Retina (tissue), 1 donor: ENCODE measurements at regions not wholly inside any gene's neighbourhood (a gene's known extent, or its start where the extent isn't known, plus 50 kb on each side); places are given as distances from the start of the nearest gene placed in this dataset.

Experiments
- DNase-seq: peaks from one replicate; pipeline ENCODE4 v3.0.0-alpha.2; 2016

GRCh38 chr4:54497947-54498346 lies 159.8 kb upstream of the KIT start:
- no peak for DNase-seq

DNA sequence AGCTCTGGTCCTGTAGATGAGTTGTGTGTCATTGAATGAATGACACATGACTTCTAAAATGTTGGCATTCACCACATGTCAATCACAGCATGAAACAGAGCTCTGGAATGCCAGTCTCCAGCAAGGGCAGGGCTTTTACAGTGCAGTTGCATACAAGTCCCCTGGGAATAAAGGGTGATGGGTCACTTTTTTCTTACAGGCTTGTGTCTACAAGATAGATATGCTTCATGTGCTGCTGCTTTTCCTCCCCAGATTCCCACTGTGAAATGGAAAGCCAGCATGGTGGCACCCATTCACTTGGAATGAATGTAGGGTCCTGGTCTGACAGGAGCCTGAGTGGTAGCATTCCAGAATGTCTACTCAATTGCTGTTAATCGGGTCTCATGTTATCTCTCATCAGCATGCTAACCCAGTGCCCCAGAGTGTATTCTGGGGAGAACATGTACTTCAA lies 159.1 kb upstream of the KIT start:
- DNase-seq: peak; percentile 20

GRCh38 chr4:54499308-54500074 lies 158.3 kb upstream of the KIT start:
- DNase-seq: peak; percentile 12

- no peak for DNase-seq
Observed at GRCh38 chr4:54505362-54505761, 152.4 kb upstream of the KIT start.

DNA sequence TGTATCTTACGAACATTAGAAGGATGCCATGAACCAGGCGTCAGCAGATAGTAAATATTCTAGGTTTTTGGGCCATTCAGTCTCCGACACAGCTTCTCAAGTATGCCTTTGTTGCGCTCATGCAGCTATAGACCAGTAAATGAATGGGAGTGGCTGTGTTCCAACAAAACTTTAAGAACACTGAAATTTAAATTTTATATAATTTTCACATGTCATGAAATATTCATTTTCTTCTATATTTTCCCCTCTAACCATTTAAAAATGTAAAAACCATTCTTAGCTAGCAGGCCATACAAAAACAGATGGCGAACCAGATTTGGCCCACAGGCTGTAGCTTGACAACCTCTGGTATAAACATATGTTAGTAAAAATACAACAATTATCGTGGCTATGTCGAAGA lies 151.8 kb upstream of the KIT start:
- no peak for DNase-seq

DNA sequence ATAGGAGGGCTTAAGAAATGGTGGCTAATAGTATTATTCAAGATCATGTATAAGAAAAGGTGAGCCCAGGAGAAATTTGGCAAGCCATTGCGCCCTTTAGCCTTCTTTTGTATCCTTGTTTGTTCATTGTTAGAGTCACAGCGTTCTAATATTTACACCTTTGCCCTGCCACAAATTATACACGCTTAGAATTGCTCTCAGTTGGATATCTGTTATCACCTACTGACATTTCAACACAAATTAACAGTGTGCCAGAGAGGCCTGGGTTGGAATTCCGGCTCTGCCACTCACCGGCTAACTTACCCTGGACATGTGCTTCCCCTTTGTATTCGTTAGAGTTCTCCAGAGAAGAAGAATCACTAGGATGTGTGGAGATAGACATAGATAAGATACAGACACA lies 148.7 kb upstream of the KIT start:
- DNase-seq: no peak

- DNase-seq: no peak
Observed at GRCh38 chr4:54513204-54513603, 144.6 kb upstream of the KIT start.

- DNase-seq: no peak
Observed at GRCh38 chr4:54513741-54514140, 144.0 kb upstream of the KIT start.

GRCh38 chr4:54516556-54517215 lies 141.1 kb upstream of the KIT start:
- DNase-seq: no peak

DNA sequence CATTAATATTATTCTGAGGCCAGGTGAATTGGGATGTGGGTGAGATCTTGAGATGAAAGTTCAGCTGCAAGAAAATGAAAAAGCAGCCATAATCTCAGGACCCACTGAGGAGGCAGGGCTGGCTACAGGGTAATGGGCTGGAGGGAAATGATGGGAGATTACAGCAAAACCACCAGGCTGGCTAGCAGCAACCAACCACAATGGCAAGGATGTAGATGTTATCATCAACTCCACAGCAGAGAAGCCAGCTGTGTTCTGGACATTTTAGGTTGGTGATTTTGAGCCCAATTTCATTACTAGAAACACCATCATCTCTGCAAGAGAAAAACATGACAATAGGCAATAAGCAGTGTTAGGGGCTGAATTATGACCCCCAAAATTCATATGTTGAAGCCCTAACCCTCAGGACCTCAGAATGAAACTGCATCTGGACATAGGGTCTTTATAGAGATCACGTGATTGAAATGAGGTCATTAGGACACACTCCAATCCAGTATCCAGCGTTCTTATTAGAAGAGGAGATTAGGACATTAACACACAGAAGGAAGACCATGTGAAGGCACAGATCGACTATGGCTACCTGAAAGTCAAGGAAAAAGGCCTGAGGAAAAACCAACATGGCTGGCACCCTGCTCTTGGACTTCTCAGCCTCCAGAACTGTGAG lies 139.8 kb upstream of the KIT start:
- no peak for DNase-seq

DNA sequence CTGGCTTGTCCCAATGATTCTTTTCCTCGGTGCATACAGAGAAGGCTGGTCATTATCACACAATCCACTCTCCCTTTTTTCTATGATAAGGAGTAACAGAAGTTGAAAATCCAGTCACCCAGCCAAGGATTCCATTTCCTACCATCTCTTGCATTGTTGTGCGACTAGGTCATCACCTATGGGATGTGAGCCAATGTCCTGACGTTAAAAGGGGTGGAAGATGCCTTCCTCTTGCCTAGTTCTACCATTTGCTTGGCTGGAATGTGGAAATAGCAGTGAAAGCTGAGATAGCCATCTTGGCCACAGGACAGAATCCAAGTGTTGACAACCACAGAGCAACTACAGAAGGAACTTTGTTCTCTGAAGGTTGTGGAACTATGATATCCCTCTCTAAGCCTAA lies 132.2 kb upstream of the KIT start:
- no peak for DNase-seq

- no peak for DNase-seq
Observed at GRCh38 chr4:54526560-54526959, 131.2 kb upstream of the KIT start.

GRCh38 chr4:54527532-54527931 lies 130.2 kb upstream of the KIT start:
- DNase-seq: no peak

- peak; percentile 93 for DNase-seq
Observed at GRCh38 chr4:54539500-54540029, 118.2 kb upstream of the KIT start.

DNA sequence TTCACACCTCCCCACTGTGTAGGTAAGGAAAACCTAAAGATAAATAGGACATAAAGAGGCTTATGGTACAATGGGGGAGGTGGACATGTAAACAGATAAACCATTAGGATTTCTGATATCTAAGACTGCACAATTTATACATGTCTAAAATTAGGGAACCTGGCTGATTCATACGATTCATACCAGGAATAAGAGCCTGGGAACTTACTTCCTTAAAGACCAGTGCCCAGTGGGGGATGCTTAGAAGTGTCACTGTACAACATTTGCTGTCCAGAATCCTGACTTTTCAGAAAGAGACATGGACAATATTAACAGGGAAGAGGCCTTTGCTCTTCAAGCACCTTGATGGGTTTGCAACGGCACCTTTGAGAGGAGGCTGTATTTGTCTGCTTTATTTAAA lies 116.8 kb upstream of the KIT start:
- no peak for DNase-seq

GRCh38 chr4:54541426-54542118 lies 116.2 kb upstream of the KIT start:
- DNase-seq: no peak

DNA sequence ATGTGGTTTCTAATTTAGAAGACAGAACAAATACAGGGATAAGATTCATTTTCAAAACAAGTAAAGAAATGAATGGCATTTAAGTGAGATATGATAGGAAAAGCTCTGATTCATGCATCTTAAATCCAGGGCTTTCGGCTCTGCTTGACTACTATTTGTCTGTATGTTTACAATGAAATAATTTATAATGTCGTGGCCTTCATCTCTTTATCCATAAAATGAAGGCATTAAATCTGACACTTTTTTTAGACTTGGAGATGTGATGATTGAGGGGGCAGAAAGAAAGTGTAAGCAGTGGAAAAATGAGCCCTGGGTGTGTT lies 115.7 kb upstream of the KIT start:
- no peak for DNase-seq

DNA sequence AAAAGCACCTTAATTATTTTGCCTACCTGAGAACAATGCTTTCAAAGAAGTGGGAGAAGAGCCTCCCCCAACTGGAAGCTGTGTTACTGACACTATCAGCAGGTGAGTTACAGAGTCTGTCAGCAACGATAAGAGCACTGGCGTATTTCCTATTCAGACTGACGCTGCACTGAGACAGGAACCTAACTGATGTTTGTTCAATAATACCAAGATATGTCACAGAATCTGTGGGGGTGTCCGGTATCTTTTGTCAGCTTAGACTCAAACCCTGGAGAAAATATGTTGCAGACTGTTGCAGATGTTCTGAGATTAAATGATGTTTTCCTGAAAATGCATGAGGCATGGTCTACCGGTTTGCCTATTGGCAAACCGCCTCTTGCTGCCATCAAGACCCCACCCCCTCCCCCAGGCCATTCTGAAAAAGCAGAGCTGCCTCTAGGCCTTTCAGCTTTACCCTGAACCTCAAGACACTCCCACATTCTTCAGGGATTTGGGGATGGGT lies 115.2 kb upstream of the KIT start:
- DNase-seq: no peak

GRCh38 chr4:54543088-54543795 lies 114.5 kb upstream of the KIT start:
- DNase-seq: no peak

DNA sequence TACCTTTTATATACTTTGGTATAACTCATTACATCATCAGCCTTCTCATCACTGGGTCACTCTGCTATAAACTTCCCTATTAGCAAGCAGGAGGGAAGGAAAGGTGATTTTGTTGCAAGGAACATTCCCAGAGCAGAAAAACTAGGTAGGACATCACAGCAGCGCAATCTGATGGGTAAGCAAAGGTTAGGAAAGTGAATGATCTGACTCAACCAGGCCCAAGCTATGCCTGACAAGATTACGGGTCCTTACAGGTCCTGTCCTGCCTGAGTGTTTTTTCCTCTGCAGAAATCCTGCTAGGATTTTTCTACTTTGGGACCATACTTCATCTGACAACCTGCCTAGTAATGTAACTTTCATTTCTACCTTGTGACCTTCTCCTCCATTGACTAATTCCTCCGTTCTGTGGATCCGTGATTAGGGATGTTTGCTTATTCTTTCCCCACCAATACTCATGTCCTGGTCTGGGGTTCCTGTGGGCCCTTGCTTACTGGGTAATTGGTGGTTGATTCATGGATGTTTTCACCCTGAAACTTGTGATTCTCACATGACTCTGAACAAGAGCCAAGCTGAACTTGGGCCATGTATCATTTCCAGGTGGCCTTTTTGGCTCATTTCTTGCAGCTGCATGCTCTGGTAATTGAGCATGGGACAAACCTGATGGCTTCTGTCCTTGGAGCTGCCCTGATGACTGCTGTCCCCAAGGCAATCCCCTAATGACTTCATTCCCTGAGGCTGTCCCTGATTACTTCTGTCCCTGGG lies 111.9 kb upstream of the KIT start:
- no peak for DNase-seq

GRCh38 chr4:54547299-54548097 lies 110.3 kb upstream of the KIT start:
- no peak for DNase-seq
